GM12878 (cell line): ENCODE measurements at regions not wholly inside any gene's neighbourhood (a gene's known extent, or its start where the extent isn't known, plus 50 kb on each side); places are given as distances from the start of the nearest gene placed in this dataset.

Experiments
- CTCF ChIP-seq, 3 experiments: IDR thresholded peaks in 2 of 3; conservative IDR thresholded peaks in 1 of 3; 2 replicates each; pipeline ENCODE4 v1.5.1; 2011; ENCODE audit warnings: low read depth in 3 of 3, low read length in 3 of 3, mild to moderate bottlenecking in 3 of 3, control low read depth in 2 of 3, moderate library complexity in 2 of 3, inconsistent platforms in 1 of 3, mixed read lengths in 1 of 3; ENCODE audit not compliant: control insufficient read depth in 2 of 3, insufficient read depth in 1 of 3; ENCODE audit errors: extremely low read depth in 1 of 3
- EP300 ChIP-seq, 2 experiments: fragments of 150-350 bp in 1 of 2; IDR thresholded peaks; 2 replicates each; pipeline ENCODE4 v1.6.1; 2011 to 2012; ENCODE audit warnings: low read depth in 2 of 2, low read length in 2 of 2, borderline replicate concordance in 1 of 2, improper control_type of control experiment in 1 of 2, inconsistent platforms in 1 of 2; ENCODE audit not compliant: control insufficient read depth in 1 of 2
- EZH2 ChIP-seq: IDR thresholded peaks from 2 replicates; pipeline ENCODE4 v1.6.1; 2012; ENCODE audit warnings: low read depth, mild to moderate bottlenecking, control low read depth, inconsistent platforms, low read length, borderline replicate concordance; ENCODE audit not compliant: control insufficient read depth
- SMAD5 ChIP-seq: IDR thresholded peaks from 2 replicates; pipeline ENCODE4 v1.6.1; 2016; ENCODE audit warnings: antibody characterized with exemption, low read depth
- USF1 ChIP-seq: IDR thresholded peaks from 2 replicates; pipeline ENCODE4 v1.6.1; 2011; ENCODE audit warnings: borderline replicate concordance, low read depth, mild to moderate bottlenecking, moderate library complexity, mixed read lengths, low read length; ENCODE audit not compliant: insufficient read depth; ENCODE audit errors: extremely low read length
- USF2 ChIP-seq: IDR thresholded peaks from 2 replicates; pipeline ENCODE4 v1.6.1; 2011; ENCODE audit warnings: low read depth, low read length, improper control_type of control experiment, borderline replicate concordance

- TF ChIP-seq USF2 (no peak), USF1 (no peak), CTCF (IDR thresholded peaks at IDR 0.05 in 2 of 3, conservative IDR thresholded peaks at IDR 0.05 in 1 of 3; ENCODE audit: control insufficient read depth in 2 of 3, extremely low read depth in 1 of 3, insufficient read depth in 1 of 3, low read depth in 3 of 3, low read length in 3 of 3) (no peak), SMAD5 (no peak), EP300 (IDR thresholded peaks at IDR 0.05; ENCODE audit: borderline replicate concordance in 1 of 2, control insufficient read depth in 1 of 2, low read depth in 2 of 2, low read length in 2 of 2) (no peak), EZH2 (no peak)
Measured at GRCh38 chr13:54226876-54227275, 1198.3 kb downstream of the OLFM4 start.
